Coronary artery (tissue), 2 donors: ENCODE measurements at regions not wholly inside any gene's neighbourhood (a gene's known extent, or its start where the extent isn't known, plus 50 kb on each side); places are given as distances from the start of the nearest gene placed in this dataset.
A peak's percentile ranks its signal among the peaks of the same experiment; 100 is the strongest.
"Not testable (repeated sequence)": the region's sequence is repeated elsewhere in the genome, so short reads cannot be mapped to it uniquely, and the experiment has no call there.

Experiments used
- DNase-seq: peaks from one replicate; pipeline ENCODE4 v3.0.0-alpha.2; 2017; ENCODE audit warnings: low spot score
- H3K27ac ChIP-seq, 2 donors: fragments of 200-600 bp; sonication (generic); one replicate each; pipeline ENCODE4 v1.5.1; 2016 to 2019
- H3K4me3 ChIP-seq: fragments of 200-600 bp; sonication (generic); 2 replicates; pipeline ENCODE4 v1.5.1; 2016; ENCODE audit warnings: mild to moderate bottlenecking, moderate library complexity
- CTCF ChIP-seq: fragments of 200-600 bp; sonication (generic); IDR thresholded peaks from one replicate; pipeline ENCODE4 v1.5.1; 2019; ENCODE audit warnings: antibody characterized with exemption

GRCh38 chr4:173651651-173652282 lies 121.7 kb upstream of the HAND2 start:
- DNase-seq, result no peak
- TF ChIP-seq CTCF, result no peak
- Histone ChIP-seq H3K27ac (no peak overlapping the region), H3K4me3 (no peak overlapping the region)

GRCh38 chr4:173647902-173648301 lies 117.9 kb upstream of the HAND2 start:
- Histone ChIP-seq H3K4me3 (no peak overlapping the region), H3K27ac (no peak overlapping the region)
- TF ChIP-seq CTCF, result no peak
- no peak for DNase-seq

GRCh38 chr4:173642509-173642908 lies 112.5 kb upstream of the HAND2 start:
- Histone ChIP-seq H3K4me3 (no peak overlapping the region), H3K27ac (no peak overlapping the region)
- DNase-seq, result no peak
- TF ChIP-seq CTCF, result no peak

- no peak for DNase-seq
- Histone ChIP-seq H3K27ac (no peak overlapping the region), H3K4me3 (no peak overlapping the region)
- no peak for TF ChIP-seq CTCF
These were observed 105.4 kb upstream of the HAND2 start for GRCh38 chr4:173635395-173635794.

GRCh38 chr4:173626277-173626676 lies 96.2 kb upstream of the HAND2 start:
- no peak overlapping the region for H3K27ac ChIP-seq
- TF ChIP-seq CTCF, result no peak
- DNase-seq, result no peak
- no peak overlapping the region for H3K4me3 ChIP-seq

- not testable (repeated sequence) for H3K4me3 ChIP-seq, H3K27ac ChIP-seq, DNase-seq
These were observed 88.6 kb upstream of the HAND2 start for GRCh38 chr4:173618648-173619047.

GRCh38 chr4:173609158-173609557 lies 79.1 kb upstream of the HAND2 start:
- no peak overlapping the region for H3K27ac ChIP-seq
- TF ChIP-seq CTCF, result no peak
- H3K4me3 ChIP-seq, result no peak overlapping the region
- no peak for DNase-seq

GRCh38 chr4:173608632-173609031 lies 78.6 kb upstream of the HAND2 start:
- not testable (repeated sequence) for DNase-seq, H3K27ac ChIP-seq
- H3K4me3 ChIP-seq, result peak overlapping the region; percentile 36
